ENCODE measurements at regions not wholly inside any gene's neighbourhood (a gene's known extent, or its start where the extent isn't known, plus 50 kb on each side); places are given as distances from the start of the nearest gene placed in this dataset.

DNA sequence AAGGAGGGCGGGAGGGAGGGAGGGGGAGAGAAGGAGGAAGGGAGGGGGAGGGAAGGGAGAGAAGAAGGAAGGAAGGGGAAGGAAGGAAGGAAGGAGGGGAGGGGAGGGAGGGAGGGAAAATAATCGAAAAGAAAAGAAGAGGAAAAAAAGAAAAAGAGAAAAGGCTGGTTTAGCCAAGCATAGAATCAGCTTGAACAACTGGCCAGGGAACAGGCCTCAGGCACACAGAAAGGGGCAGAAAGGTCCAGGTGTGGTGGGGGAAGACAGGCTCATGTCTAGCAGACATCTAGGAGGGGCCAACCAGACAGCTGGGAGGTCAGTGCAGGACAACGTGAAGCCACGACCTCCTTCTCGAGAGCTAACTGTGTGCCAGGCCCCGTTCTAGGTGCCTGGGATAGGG, 141.8 kb downstream of the HSD17B3 start:
- FAIRE-seq (no peak), DNase-seq (ENCODE audit: low read depth, low spot score) (no peak)
- H3K27me3 ChIP-seq (ENCODE audit: control insufficient read depth, extremely low read depth, insufficient read depth, low read length): peaks cover 17% of the 10 kb centered on the region
- dilution Hi-C loops (cut with MboI; ENCODE audit: extremely low pct_ligation_motif_present, low sequenced_read_pairs): no loop called here
- H3K27ac ChIP-seq (ENCODE audit: control insufficient read depth, insufficient read depth, low read length): no peak overlapping the region
- no peak for TF ChIP-seq CTCF (optimal IDR thresholded peaks at IDR 0.05 in 1 of 3, IDR thresholded peaks at IDR 0.05 in 1 of 3, conservative IDR thresholded peaks at IDR 0.05 in 1 of 3; ENCODE audit: extremely low read depth in 1 of 3, insufficient read depth in 2 of 3, low read length in 3 of 3)
- no peak for TF ChIP-seq EZH2 (IDR thresholded peaks at IDR 0.05; ENCODE audit: low read length)
- H3K79me2 ChIP-seq (ENCODE audit: control insufficient read depth, insufficient read depth, low read length): no peaks in the 10 kb centered on the region
- no peaks in the 10 kb centered on the region for H4K20me1 ChIP-seq (ENCODE audit: control insufficient read depth, extremely low read depth, insufficient read depth, low read length)
- no peak overlapping the region for H2AFZ ChIP-seq (ENCODE audit: control insufficient read depth, low read length)
- H3K36me3 ChIP-seq (ENCODE audit: control insufficient read depth in 2 of 2, extremely low read depth in 1 of 2, insufficient read depth in 2 of 2, low read length in 2 of 2): no peaks in the 10 kb centered on the region
- no peak overlapping the region for H3K4me3 ChIP-seq (ENCODE audit: control insufficient read depth in 2 of 3, extremely low read depth in 1 of 3, insufficient read depth in 2 of 3, low read depth in 1 of 3, low read length in 3 of 3)
- no peak overlapping the region for H3K9ac ChIP-seq (ENCODE audit: control insufficient read depth, extremely low read depth, insufficient read depth, low read length)
- no peaks in the 10 kb centered on the region for H3K9me1 ChIP-seq (ENCODE audit: control insufficient read depth, extremely low read depth, insufficient read depth, low read length)
- H3K4me2 ChIP-seq (ENCODE audit: control insufficient read depth, extremely low read depth, insufficient read depth, low read depth, low read length): no peak overlapping the region
- H3K9me3 ChIP-seq (ENCODE audit: control insufficient read depth, low read depth, low read length): no peaks in the 10 kb centered on the region
- H3K4me1 ChIP-seq (ENCODE audit: control insufficient read depth, extremely low read depth, insufficient read depth, low read length): no peaks in the 10 kb centered on the region

DNA sequence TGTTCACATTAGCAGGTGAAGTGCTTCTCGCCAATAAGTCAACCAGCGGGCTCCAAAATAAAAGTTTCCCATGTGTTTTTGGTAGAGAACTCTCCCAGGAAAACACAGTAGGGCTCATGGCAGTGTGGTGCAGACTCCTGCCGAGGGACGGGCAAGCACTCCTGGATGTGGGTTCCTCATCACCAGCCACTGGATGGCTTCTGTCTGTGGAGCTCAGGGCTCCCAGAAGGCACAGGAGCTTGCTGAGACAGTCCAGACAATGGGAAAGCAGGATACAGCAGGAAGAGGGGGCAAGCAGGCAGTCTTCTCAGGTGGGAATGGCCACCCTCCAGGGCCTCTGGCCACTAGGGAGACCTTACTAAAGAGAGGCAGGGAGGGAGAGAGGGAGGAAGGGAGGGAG, 142.4 kb downstream of the HSD17B3 start:
- TF ChIP-seq CTCF (optimal IDR thresholded peaks at IDR 0.05 in 1 of 3, IDR thresholded peaks at IDR 0.05 in 1 of 3, conservative IDR thresholded peaks at IDR 0.05 in 1 of 3; ENCODE audit: extremely low read depth in 1 of 3, insufficient read depth in 2 of 3, low read length in 3 of 3) (no peak), EZH2 (IDR thresholded peaks at IDR 0.05; ENCODE audit: low read length) (no peak)
- Histone ChIP-seq H3K9ac (ENCODE audit: control insufficient read depth, extremely low read depth, insufficient read depth, low read length) (no peak overlapping the region), H3K27me3 (ENCODE audit: control insufficient read depth, extremely low read depth, insufficient read depth, low read length) (peaks cover 17% of the 10 kb centered on the region), H3K9me3 (ENCODE audit: control insufficient read depth, low read depth, low read length) (no peaks in the 10 kb centered on the region), H3K79me2 (ENCODE audit: control insufficient read depth, insufficient read depth, low read length) (no peaks in the 10 kb centered on the region), H3K36me3 (ENCODE audit: control insufficient read depth in 2 of 2, extremely low read depth in 1 of 2, insufficient read depth in 2 of 2, low read length in 2 of 2) (no peaks in the 10 kb centered on the region), H3K27ac (ENCODE audit: control insufficient read depth, insufficient read depth, low read length) (no peak overlapping the region), H2AFZ (ENCODE audit: control insufficient read depth, low read length) (no peak overlapping the region), H3K4me3 (ENCODE audit: control insufficient read depth in 2 of 3, extremely low read depth in 1 of 3, insufficient read depth in 2 of 3, low read depth in 1 of 3, low read length in 3 of 3) (no peak overlapping the region), H3K9me1 (ENCODE audit: control insufficient read depth, extremely low read depth, insufficient read depth, low read length) (no peaks in the 10 kb centered on the region), H3K4me1 (ENCODE audit: control insufficient read depth, extremely low read depth, insufficient read depth, low read length) (no peaks in the 10 kb centered on the region), H4K20me1 (ENCODE audit: control insufficient read depth, extremely low read depth, insufficient read depth, low read length) (no peaks in the 10 kb centered on the region), H3K4me2 (ENCODE audit: control insufficient read depth, extremely low read depth, insufficient read depth, low read depth, low read length) (no peak overlapping the region)
- dilution Hi-C loops (cut with MboI; ENCODE audit: extremely low pct_ligation_motif_present, low sequenced_read_pairs): no loop called here
- FAIRE-seq: no peak
- DNase-seq (ENCODE audit: low read depth, low spot score): no peak

Data from keratinocyte (primary cell).